Erythroblast (primary cell): ENCODE measurements at regions not wholly inside any gene's neighbourhood (a gene's known extent, or its start where the extent isn't known, plus 50 kb on each side); places are given as distances from the start of the nearest gene placed in this dataset.

ENCODE experiments used
- DNase-seq, 2 experiments: peaks; one replicate each; lab custom pipeline; 2025; lab: John Stamatoyannopoulos, UW
- GATA1 ChIP-seq: IDR thresholded peaks from 2 replicates; pipeline ENCODE4 v1.6.1; 2011; ENCODE audit warnings: low read depth, mild to moderate bottlenecking, control low read depth, low read length, moderate library complexity
- POLR2A ChIP-seq: IDR thresholded peaks from 2 replicates; pipeline ENCODE4 v1.6.1; 2011; ENCODE audit warnings: mild to moderate bottlenecking, low read length

DNA sequence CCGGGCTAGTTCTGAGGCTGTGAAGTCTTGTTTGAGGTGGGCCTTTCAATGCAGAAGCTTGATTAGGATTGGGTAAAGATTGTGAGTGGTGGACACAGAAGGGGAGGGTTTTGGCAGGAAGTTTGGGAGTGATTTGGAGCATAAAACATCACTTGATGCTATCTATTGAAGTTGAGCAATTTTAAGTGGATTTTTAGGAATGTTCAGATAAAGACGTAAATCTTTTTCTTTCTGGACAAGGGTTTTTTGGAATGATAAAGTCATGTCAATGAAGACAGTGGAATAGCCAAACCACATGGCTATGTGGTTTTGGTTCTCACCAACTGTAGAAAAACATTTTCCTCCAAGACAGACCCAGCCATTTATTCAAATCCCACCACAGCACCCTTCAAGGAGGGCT, 111.2 kb upstream of the SNX19 start:
- DNase-seq = no peak
- no peak for TF ChIP-seq POLR2A
- no peak for TF ChIP-seq GATA1

DNA sequence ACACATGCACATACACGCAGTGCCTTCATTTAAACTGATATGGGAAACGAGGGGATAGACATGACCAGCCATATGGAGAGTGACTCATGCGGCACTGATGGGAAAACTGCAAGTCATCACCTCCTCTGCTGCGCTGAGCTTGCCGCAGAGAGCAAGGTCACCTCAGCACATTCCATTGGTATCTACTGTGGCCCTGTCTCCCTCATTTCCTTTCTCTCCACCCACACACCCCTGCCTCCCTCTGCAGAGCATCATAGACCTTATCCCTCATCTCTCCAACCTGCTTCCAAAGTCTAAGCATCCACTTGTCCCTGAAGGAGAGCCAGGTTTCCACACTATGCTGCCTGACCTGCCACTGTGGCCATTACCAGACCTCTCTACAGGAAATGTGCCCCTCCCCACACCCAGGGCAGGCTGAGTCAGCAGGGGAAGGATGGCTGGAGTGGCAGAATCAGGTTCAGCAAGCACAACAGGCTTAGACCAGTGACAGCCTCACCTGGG, 116.9 kb upstream of the SNX19 start:
- no peak for TF ChIP-seq POLR2A
- no peak for TF ChIP-seq GATA1

DNA sequence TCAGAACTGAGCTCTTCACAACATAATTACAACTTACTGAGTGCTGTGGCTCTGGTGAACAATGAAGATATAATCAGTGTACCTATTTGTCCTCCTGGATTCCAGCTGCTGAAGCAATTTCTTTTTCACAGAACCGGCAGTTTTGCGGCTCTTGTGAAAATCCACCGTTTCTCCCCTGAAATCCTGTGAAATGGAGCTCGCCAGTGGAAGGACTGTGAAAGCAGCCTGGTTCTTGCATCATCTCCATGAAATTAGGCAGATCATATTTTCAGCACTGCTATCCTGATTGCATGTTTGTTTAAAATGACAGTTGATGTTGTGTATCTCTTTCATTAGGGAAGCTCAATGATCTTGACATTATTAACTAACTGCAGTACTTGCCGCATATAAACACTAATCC, 120.2 kb upstream of the SNX19 start:
- TF ChIP-seq GATA1 (no peak), POLR2A (no peak)
- DNase-seq = no peak

More for the DNA sequence above, 116.9 kb upstream of the SNX19 start:
- peak in 1 of 2 experiments; percentile 29 for DNase-seq

DNA sequence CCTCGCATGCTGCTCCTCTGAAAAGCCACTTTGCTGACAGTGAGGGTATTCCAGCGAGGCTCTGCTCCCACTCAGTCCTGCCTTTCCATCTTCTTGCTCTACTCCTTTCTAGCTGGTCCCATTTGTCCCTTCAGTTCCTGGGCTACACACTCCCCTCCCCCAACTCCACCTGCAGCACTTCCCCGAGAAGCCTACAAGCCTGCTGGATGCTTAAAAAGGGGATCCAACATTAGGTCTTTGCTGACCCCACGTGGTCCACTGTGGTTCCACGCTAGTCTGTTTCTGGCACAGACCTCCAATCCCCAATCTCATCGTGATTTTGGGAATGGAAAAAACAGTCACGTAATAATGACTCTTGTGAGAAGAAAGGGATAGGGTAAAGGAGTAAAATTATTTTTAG, 121.6 kb upstream of the SNX19 start:
- no peak for DNase-seq
- no peak for TF ChIP-seq GATA1
- no peak for TF ChIP-seq POLR2A

DNA sequence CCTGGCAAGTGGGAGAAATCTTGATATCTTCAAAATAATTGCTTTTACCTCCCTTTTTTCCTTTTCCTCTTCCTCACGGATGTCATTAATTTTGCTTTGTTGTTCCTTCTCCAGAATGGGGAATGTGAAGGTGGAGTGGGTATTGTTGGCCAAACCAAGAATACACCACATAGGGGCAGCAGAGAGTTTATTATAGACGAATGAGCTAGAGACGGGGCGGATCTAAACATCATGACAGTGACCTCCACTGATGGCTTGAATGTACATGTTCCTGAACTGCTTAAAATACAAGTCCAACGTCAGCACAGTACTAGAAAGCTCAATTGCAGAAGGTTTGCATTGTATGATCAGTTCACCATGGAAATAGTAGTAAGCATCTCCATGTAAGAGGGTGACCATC, 122.3 kb upstream of the SNX19 start:
- peak in 1 of 2 experiments; percentile 11 for DNase-seq
- TF ChIP-seq GATA1 = no peak
- TF ChIP-seq POLR2A = no peak

DNA sequence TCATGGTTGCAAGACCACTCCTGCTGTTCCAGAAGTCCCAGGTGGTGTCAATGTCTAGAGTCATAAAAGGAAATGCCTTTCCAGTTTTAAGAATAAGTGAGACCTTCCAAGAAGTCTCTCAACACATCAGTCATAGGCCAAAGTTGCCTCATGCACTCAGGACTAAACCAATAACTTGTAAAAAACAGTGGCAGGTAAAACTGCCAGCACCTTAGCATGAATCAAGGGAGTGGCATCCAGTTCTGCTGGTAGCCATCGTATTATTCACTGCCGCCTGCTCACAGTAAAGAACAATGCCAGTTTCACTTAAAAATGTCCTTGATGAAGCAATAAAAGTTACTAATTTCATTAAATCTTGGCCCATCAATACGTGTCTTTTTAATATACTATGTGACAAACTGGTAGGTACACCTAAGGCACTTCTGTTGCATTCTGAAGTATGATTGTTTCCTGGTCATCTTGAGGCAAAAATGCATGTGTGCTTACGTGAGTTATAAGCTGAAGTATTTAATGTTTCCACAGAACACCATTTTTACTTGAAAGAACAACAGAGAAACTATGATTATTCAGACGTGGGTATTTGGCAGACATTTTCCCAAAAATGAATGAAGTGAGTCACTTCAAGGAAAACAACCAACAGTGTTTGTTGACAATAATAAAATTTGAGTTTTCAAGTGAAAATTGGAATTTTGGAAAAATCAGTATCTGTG, 125.2 kb upstream of the SNX19 start:
- DNase-seq = no peak
- no peak for TF ChIP-seq GATA1
- TF ChIP-seq POLR2A = no peak

DNA sequence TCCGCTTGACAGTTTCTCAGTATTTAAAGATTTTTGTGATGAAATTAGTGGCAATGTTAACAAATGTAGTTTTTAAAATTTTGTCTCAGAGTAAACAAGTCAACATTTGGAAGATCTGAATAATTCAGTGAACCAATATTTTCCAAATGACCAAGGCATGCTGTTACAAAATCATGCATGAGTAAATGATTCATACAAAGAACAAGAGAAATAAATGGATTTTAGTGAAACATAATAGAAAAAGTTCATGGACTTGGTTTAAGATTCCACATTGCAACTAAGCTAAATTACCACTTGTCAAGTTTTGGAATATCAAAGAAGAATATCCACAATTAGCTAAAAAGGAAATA, 125.7 kb upstream of the SNX19 start:
- no peak for DNase-seq

DNA sequence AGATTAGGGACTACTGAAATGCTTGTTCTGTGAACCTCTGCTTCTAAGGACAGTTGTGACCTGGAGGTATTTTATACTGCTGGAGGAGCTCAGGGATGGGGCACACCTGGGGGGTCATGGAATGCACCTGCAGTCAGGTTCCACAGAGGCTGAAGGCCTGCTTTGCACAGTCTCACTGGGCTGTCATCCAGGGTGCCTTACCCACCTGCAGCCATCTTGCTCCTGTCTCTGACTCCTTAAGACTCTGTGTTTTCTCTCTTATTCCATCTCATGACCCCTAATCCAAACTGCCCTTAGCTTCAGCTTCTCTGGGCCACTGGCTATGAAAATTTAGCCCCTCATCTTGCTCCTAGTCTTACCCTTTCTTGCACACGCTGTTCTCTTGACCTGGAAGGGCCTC, 127.0 kb upstream of the SNX19 start:
- DNase-seq = no peak

More for the DNA sequence above, 125.7 kb upstream of the SNX19 start:
- TF ChIP-seq POLR2A = no peak
- TF ChIP-seq GATA1 = no peak

DNA sequence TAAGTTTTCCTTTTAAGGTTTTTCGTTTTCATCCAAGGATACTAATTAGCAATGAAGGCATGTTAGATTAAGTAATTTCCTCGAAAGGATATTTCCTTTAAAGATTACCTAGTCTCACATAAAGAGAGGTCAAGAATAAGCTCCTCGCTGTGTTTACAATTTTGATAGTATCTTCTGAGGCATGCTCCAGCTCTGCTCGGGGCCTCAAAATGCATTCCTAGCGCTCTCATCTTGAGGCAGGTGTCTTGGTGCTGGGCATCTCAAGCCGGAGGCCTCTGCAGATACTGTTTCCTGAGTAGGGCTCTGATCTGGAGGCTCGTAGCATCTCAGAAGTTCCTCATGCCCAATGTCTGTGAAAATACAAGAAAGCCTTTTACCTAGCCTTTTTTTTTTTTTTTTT, 128.6 kb upstream of the SNX19 start:
- TF ChIP-seq POLR2A = no peak
- no peak for TF ChIP-seq GATA1
- no peak for DNase-seq

More for the DNA sequence above, 127.0 kb upstream of the SNX19 start:
- TF ChIP-seq POLR2A = no peak
- TF ChIP-seq GATA1 = no peak

DNA sequence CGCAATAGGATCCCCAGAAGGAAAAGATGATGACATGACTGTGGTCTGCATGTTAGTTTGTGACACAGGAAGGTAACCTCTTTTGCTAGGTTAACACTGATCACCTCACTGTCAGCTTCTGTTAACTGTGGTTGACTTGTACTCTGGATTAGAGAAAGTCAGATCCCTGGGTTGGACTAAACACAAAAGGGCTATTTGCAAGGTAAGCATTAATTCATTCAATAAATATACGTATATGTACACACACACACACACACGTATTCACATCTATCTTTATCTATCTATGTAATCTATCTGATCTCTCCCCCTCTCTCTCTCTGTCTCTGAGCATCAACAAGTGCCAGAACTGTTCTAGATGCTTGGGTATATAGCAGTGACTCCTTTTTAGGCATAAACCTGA, 136.1 kb upstream of the SNX19 start:
- no peak for DNase-seq
- TF ChIP-seq GATA1 (no peak), POLR2A (no peak)

DNA sequence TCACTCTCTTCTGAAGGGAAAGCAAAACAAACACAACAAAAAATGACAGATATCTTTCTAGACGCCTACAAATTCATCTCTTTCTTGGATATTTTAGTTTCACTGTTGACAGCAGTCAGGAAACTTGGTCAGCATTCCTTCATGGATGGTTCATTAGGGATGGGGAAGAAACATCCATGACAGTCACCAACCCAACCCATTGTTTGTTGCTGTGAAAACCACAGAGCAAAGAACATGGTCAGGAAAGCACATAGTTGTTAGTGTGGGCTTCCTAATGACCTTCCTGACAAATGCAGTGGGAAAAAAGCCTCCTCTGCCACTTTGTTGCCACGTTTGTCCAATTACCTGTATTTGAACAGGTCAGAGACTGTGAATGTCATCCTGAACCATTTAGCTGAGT, 139.8 kb upstream of the SNX19 start:
- DNase-seq = no peak
- TF ChIP-seq GATA1 = no peak
- no peak for TF ChIP-seq POLR2A

DNA sequence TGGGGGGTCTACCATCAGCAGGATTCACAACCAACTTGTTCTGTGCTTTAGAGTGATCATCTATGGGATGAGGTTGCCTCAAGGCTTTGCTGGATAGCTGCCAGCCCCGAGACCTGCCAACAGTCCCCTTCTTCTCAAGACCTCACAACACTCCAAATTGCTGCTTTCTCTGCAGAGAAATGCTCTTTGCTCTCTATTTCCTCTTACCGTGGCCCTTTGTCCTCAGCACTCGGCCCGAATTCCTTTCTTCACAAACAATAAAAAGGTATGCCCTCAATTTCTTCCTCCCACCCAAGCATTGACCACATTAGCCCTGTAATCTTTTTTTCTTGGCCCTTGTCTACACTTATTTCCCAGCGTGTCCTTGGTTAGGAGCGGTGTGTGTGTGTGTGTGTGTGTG, 147.4 kb upstream of the SNX19 start:
- no peak for TF ChIP-seq POLR2A
- no peak for TF ChIP-seq GATA1
- no peak for DNase-seq

DNA sequence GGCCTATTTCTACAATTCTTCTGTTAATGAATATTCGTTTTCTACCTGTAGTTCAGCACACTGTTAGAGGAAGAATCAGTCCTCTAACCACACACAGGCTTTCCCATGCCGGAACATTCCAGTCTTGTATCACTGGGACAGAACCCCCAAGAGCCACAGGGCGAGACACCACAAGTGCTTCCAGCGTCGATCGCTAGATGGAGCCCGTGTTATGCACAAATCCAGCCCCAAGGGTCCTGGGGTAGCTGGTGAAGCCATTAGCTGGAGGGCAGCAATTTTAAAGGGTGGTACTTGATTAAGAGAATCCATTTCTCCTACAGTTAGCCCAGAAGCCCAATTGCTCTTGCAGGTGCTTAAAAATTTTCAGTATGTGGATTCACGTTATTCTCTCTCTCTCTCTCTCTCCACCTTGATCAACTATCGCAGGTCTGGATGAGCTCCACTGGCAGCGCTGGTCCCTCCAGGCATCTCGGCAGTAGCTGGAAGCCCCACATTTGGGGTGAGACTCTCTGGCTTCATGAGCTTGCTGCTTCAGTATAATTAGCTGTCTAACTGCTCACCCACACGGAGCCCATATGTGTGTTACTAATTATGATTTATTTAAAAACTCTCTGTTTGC, 148.2 kb upstream of the SNX19 start:
- peak; percentile 19 to 54 for DNase-seq
- TF ChIP-seq GATA1 (no peak), POLR2A (no peak)
